Activated T-helper 1 cell treated with Interleukin-2 at 50 U/mL for 16 hours (primary cell): ENCODE measurements at regions not wholly inside any gene's neighbourhood (a gene's known extent, or its start where the extent isn't known, plus 50 kb on each side); places are given as distances from the start of the nearest gene placed in this dataset.
"Not testable (repeated sequence)": the region's sequence is repeated elsewhere in the genome, so short reads cannot be mapped to it uniquely, and the experiment has no call there.

ENCODE experiments used
- DNase-seq: peaks from one replicate; pipeline ENCODE4 v3.0.0-alpha.2; 2020; ENCODE audit warnings: low read depth

DNA sequence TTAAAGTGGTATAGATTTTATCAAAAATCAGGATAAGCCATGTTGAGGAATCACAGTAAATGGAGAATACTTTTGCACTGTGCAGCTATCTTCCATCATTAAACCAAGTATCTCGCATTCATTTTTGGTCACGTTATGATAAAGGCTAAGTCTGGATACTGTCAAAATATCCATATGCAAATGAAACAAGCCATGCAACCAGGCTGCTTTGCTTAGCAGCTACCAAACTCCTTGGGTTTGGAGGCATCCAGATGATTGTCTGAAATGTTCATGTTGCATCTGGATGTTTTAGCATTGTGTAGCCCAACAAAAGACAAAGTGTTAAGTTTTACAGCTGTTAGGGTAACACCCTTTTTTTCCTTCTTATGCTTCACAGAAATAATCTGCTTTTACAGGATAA lies 322.9 kb upstream of the MDFIC2 start:
- DNase-seq = no peak

DNA sequence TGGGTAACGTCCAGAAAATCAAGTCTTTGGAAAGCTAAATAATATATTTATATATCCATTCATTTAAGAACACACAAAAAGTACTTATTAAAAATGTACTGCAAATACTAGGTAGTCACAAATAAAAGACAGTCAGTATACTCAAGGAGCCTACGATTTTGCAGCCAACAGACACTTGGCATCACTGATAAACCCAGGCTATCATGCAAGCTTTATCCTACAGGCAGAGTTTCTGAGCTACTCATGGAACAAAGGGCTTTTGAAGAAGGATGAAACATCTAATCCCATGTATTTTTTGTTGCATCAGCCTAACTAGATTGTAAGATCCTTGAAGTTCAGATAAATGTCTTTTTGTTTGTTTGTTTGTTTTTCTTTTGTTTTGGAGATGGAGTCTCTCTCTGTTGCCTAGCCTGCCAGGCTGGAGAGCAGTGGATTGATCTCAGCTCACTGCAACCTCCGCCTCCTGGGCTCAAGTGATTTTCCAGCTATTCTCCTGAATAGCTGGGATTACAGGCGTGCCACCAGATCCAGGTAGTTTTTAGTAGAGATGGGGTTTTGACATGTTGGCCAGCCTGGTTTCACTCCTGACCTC lies 319.4 kb upstream of the MDFIC2 start:
- DNase-seq = no peak

DNA sequence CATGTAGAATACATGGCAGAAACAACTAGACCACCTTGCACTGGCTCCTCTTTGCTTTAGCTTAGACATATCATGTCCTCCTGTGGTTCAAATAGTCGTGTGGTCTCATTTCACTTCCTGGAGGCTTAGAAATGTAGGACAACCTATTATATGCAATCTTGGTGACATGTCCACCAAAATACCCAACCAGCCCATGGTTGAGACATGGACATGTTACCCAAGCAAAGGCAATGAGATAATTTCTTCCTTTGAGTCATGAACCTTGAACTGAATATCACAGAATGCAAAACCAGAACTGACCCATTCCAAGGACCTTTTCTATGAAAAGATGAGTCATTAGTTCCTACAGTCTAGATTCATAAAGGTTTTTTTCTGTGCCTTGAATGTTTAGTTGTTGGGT lies 309.0 kb upstream of the MDFIC2 start:
- DNase-seq = no peak

DNA sequence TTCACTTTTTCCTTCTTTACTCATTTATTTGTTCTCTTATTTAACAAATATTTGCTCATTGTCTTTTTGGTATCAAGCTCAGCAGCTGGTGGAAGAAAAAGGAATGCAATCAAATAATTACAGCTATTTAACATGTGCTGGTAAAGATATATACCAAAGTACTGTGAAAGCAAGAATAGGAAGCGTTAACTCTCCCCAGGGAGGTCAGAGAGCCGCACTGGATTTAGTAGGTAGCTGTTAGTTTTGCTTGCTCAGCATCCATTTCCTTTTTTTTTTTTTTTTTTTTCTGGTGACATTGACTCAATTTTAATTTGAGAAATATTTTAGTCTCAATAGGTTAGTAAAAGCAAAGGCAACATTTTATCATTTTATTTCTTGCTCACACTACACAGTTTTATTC lies 308.5 kb upstream of the MDFIC2 start:
- DNase-seq = no peak

DNA sequence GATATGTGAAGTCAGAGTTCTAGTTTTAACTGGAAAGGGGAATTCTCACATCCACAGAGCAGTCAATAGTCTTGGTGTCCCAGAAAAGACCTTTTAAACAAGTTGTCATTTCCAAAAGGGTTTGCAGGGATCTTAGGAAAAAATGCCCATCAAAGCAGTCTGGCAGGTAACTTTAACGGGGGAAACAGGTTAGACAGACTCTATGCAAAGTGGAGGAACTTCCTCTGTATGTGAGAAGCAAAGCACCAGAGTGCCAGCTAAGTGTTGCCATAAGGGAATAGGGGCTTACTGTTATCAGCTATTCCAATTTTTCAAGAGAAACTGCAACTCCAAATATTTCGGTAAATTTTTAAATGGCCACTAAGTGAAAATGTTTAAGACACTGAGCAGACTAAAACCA lies 307.9 kb upstream of the MDFIC2 start:
- DNase-seq = no peak

DNA sequence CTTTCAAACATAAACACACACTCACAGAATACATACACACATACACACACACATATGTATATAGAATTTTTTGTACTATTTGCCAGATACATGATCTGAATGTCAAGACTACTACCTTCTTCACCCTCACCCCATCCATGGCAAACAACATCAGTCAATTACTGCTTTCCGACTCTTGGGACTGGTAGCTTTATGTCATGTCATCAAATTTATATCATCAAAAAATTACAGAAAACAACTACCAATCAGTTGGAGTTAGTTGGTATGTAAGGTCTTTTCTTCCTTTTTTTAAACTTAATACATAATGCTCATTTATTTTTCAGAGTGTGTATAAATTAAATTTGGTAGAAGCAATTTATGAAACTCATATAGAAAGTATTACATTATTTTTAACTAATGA lies 305.7 kb upstream of the MDFIC2 start:
- DNase-seq = no peak

DNA sequence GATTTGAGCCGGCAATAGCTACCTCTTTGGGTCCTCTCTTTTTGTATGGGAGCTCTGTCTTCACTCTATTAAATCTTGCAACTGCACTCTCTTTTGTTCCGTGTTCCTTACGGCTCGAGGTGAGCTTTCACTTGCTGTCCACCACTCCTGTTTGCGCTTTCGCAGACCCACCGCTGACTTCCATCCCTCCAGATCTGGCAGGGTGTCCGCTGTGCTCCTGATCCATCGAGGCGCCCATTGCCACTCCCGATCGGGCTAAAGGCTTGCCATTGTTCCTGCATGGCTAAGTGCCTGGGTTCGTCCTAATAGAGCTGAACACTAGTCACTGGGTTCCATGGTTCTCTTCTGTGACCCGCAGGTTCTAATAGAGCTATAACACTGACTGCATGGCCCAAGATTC lies 304.9 kb upstream of the MDFIC2 start:
- not testable (repeated sequence) for DNase-seq

DNA sequence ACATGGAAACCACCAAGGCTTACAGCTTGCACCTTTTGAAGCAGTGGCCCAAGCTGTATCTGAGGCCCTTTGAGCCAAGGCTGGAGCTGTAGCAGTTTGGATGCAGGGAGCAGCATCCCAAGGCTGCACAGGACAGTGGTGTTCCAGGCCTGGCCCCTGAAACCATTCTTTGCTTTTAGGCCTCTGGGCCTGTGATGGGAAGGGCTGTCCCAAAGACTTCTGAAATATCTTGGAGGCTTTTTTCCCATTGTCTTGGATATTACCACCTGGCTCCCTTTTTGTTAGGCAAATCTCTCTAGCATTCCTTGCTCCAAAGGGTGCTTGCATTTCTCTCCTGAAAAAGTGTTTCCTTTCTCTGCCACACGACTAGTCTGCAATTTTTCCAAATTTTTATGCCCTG lies 302.8 kb upstream of the MDFIC2 start:
- DNase-seq = no peak

DNA sequence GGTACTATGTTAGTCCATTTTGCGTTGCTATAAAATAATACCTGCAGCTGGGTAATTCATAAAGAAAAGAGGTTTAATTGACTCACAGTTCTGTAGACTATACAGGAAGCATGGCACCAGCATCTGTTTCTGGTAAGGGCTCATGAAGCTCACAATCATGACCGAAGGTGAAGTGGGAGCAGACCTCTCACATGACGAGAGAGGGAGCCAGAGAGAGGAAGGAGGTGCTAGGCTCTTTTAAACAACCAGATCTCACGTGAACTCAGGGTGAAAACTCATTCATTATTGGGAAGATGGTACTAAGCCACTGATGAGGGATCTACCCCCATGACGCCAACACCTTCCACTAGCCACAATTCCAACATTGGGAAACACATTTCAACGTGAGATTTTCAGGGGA lies 301.7 kb upstream of the MDFIC2 start:
- DNase-seq = no peak

DNA sequence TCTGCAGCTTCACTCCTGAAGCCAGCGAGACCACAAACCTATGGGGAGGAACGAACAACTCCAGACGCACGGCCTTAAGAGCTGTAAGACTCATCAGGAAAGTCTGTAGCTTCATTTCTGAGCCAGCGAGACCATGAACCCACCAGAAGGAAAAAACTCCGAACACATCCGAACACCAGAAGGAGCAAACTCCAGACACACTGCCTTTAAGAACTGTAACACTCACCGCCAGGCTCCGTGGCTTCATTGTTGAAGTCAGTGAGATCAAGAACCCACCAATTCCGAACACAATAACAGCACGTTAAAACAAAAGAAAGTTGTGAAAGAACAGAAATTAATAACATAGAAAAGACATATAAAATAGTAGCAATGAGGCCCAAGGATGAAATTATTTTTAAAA lies 300.5 kb upstream of the MDFIC2 start:
- no peak for DNase-seq

DNA sequence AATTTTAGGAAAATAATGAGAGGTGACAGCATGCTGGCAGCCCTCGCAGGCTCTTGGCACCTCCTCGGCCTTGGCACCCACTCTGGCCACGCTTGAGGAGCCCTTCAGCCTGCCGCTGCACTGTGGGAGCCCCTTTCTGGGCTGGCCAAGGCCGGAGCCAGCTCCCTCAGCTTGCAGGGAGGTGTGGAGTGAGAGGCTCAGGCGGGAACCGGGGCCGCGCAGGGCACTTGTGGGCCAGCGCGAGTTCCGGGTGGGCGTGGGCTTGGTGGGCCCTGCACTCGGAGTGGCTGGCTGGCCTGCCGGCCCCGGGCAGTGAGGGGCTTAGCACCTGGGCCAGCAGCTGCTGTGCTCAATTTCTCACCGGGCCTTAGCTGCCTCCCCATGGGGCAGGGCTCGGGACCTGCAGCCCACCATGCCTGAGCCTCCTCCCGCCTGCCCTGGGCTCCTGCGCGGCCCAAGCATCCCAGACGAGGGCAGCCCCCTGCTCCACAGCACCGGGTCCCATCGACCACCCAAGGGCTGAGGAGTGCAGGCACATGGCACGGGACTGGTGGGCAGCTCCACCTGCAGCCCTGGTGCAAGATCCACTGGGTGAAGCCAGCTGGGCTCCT lies 299.3 kb upstream of the MDFIC2 start:
- not testable (repeated sequence) for DNase-seq

DNA sequence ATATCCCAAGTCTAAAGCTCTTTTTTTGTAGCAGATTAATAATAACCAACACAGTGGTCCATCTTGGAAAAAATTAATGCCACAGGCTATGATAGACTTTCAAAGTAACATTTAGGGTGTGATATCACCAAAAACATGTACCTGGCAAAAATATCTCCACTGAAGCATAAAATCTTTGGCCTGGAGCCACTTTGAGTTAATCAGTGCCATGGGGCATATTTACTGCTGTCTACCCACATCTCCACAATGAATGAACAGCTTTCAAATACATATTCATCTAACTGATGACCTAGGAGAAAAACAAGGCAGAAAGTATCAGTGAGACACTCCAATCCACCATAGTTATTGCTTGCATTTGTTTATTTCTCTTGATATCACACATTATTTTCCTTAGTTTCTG lies 296.0 kb upstream of the MDFIC2 start:
- DNase-seq = no peak

DNA sequence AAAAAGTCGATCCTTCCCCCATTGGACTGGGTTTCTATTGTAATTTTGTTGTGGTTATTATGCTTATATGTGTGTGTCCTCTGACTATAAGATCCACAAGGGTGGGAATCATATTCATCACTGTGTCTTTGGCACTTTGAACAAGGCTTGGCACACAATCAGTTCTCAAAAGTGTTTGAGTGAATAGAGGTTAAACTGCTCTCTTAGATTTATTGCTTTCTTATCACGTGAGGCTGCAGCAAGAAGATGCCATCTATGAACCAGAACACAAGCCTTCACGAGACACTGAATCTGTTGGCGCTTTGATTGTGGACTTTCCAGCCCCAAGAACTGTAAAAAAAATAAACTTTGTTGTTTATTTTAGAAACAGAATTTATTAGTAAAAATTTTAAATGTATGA lies 295.0 kb upstream of the MDFIC2 start:
- no peak for DNase-seq

DNA sequence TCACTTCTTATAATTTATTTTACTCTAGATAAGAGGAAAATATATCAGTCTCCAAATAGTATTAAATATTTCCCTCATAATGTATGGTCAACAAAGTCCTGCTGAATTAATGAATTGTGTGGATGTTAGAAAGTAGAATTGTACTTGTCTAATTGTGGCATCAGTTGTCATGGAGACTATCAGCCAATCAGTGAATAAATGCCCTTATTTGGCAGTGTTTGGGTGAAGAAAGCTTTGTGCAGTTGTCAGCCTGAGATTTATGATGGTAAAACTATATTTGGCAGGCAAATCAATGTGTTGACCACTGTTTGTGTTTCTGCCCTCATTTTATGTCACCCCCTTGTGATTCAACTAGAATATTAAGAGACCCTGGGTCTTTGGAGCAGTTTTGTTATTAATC lies 293.6 kb upstream of the MDFIC2 start:
- no peak for DNase-seq

DNA sequence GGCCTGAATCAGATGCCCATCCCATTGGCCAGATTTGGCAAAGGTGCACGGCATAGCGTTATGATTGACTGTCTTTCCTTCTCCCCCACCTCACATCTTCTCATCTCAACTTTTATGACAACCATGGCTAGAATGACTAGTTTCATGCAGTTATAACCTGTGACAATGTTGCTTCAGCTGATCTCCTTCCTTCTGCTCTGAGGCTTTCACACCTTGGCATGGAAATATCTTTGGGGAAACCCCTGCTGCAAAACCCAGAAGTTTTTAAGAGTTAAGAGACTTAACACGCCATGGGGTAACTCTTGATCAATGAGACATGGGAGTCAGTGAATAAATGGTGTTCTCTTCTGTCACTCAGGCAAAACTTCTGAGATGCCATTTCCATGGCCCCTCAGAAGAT lies 290.7 kb upstream of the MDFIC2 start:
- DNase-seq = no peak

DNA sequence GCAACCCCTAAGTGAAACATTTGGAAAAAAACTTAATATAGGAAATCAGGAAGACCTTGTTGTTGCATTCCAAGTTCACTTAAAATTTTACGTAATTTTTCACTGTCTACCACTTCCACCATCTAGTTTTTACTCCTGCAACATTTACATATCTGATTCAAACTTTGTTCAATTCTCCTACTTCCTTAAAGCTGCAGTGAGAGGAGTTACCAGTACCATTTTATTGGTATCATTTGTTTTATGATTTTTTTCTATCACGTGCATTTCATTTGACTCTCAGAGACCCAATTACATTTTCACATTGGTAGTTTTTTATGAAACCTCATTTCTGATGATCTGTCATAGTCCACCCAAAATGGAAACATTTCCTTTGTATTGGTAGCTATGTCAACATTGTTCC lies 284.9 kb upstream of the MDFIC2 start:
- no peak for DNase-seq

DNA sequence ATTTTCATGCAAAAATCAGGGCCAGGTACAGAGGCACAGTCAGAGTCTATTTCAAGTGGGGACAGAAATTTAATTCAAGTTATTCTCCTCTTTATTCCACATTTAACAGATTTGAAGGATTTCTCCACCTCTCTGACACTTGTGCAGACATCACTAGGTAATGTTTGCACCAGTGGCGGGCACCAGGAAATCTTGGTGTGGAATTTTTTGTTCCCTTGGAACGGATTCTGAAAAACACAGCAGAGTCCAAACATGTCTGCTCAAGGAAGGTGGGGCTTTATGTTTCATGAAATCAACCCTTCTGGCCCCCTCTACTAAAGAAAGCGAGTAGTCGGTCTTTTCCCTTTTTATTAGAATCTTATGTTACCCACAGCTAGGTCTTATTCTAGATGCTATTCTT lies 271.2 kb upstream of the MDFIC2 start:
- DNase-seq = no peak

DNA sequence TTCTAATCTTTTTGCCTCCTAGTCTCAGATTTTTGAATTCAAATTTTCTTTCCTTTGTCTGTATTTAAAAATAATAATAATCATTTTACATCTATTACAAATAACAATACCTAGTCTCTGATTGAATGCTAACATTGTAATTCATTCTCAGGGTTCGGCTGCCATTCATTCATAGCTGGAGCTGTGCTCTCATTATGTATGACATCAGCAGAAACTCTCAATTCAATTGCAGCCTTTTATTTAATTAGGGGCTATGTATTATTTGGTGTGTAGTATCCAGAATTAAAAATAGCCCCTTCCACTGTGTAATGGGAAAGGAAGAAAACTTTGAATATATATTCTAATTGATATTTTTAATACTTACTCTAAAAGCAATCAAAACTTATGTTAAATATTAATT lies 270.4 kb upstream of the MDFIC2 start:
- DNase-seq = no peak

DNA sequence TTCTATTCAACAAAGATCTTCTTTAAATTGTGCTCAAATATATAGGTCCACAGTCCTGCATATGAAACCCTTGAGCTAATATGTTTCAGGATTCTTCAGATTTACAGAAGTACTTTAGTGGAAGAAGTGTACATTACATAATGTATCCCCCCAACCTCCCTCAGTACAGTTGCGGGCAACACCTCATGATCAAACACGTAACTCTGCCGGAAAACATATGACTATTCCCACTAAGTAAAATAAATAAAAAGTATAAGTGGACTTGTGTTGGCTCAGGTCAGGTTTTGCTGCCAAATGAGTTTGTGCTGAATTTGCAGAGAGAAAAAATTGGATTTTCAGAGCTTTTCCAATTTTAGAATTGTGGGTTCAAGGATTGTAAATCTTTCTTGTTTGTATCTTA lies 267.6 kb upstream of the MDFIC2 start:
- no peak for DNase-seq

DNA sequence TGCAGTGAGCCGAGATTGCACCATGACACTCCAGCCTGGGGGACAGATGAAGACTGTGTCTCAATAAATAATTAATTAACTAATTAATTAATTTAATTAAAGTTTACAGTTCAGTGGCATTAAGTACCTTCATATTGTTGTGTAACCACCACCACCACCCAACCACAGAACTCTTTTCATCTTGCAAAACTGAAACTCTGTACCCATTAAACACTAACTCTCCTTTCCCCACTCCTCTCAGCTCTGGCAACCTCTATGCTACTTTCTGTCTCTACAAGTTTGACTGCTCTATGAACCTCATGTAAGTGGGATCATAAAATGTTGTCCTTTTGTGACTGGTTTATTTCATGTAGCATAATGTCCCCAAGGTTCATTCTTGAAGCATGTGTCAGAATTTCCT lies 259.3 kb upstream of the MDFIC2 start:
- no peak for DNase-seq

DNA sequence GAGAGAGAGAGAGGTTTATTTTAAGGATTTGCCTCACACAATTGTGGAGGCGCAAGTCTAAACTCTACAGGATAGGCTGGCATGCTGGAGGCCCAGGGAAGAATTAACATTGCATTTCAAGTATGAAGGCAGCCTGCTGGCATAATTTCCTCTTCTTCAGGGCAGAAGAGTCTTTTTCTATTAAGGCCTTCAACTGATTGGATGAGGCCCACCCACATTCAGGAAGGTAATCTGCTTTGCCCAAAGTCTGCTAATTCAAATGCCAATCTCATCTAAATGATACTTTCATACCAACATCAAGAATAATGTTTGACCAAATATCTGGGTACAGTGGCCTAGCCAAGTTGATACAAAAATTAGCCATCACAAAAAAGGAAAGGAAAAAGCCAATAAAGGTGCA lies 258.1 kb upstream of the MDFIC2 start:
- DNase-seq = no peak

DNA sequence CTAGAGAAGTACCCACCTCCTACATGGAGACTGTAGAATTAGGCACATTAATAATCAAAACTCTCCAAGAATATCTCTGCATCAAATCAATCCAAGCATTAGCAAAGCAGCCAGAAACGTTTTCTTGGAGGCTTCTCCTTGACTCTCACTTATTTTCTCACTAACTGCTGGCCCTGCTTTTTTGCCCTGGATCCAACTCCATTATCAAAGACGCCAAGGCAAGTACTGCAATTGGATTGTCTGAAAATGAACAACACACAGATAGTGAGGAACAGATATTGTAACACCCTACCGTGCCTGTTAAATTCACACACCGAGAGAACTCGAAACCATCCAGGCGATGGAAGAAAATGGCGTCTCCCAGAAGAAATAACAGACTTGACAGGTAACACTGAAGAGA lies 256.2 kb upstream of the MDFIC2 start:
- no peak for DNase-seq

DNA sequence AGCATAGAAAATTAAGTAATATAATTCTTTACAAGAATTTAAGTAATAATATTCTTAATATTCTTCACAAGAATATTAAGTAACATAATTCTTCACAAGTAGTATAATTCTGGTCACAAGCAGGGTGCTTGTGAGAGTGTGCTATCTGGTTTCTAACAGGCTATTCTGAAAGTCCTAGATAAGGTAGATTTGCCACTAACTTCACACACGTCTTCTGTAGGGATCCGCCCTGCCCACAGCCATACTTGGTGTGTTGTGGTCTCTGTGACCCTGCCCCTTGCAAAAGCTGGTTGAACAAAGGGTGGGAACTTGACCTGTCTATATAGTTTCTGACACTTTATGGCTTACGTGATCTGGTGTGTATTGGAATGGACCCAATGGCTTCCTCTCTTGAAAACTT lies 253.4 kb upstream of the MDFIC2 start:
- no peak for DNase-seq

DNA sequence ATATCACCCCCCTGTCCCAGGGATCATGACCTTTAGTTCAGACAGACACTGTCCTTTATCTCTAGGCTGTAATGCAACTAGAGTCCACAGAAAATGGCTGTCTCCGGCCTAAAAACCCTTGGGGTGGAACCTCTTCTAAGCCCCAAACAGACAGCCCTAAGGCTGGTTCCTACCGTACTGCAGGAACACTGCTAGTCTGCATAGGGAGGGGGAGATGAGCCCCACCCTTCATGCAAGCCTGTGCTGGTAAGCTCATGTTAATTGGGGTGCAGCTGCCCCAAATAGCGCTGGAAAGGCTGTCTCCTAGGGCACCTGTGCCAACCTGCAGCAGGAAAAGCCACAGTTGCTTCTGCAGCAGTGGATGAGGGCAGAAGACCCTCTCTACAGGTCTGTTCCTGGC lies 252.1 kb upstream of the MDFIC2 start:
- no peak for DNase-seq

DNA sequence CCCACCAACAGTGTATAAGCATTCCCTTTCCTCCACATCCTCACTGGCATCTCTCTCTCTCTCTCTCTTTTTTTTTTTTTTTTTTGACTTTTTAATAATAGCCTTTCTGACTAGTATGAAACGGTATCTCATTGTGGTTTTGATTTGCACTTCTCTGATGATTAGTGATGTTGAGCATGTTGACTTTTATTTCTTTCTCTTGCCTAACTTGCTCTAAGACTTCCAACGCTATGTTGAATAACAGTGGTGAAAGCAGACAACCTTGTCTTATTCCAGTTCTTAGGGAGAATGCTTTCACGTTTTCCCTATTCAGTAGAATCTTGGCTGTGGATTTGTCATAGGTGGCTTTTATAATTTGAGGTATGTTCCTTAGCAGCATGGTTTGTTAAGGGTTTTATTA lies 249.4 kb upstream of the MDFIC2 start:
- no peak for DNase-seq
